Neural progenitor cell (in vitro differentiated cells): ENCODE measurements at regions not wholly inside any gene's neighbourhood (a gene's known extent, or its start where the extent isn't known, plus 50 kb on each side); places are given as distances from the start of the nearest gene placed in this dataset.

ENCODE experiments used
- EZH2 ChIP-seq: fragments of 200-600 bp; sonication (generic); IDR thresholded peaks from 2 replicates; pipeline ENCODE4 v1.6.1; 2017; ENCODE audit warnings: antibody characterized with exemption, mild to moderate bottlenecking, moderate library complexity
- EZH2phosphoT487 ChIP-seq: fragments of 200-600 bp; sonication (generic); IDR thresholded peaks from 2 replicates; pipeline ENCODE4 v1.6.1; 2017; ENCODE audit warnings: antibody characterized with exemption
- TF ChIP-seq, protein P1 (sequence below): fragments of 200-600 bp; sonication (generic); IDR thresholded peaks from 2 replicates; pipeline ENCODE4 v1.5.1; 2017; ENCODE audit warnings: antibody characterized with exemption, mild to moderate bottlenecking

DNA sequence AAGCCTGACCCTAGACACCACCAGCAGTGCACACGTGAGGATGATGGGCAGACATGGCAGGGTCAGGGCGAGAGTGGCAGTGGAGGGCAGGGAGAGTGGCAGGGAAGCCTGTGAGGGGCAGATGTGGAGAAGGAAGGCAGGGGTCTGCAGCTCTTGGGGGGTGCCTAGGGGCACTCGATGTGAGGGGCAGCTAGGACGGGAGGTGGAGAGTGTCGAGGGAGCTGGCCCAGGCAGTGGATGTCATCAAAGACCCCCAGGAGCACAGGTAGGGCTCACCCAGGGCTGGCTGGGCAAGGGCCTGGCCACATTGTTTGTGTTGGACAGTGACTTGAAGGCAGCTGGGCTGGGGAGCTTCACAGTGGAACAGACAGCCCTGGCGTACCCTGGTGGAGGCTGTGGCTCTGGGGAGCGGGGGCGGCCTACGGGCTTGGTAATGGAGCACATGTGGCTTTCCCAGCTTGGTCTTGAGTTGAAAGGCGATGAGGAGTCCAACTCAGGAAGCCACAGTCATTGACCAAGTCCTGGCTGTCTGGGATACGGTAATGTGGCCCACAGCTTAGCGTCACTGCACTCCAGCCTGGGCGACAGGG, 87.1 kb downstream of the RTP5 start:
- TF ChIP-seq, protein P1, sequence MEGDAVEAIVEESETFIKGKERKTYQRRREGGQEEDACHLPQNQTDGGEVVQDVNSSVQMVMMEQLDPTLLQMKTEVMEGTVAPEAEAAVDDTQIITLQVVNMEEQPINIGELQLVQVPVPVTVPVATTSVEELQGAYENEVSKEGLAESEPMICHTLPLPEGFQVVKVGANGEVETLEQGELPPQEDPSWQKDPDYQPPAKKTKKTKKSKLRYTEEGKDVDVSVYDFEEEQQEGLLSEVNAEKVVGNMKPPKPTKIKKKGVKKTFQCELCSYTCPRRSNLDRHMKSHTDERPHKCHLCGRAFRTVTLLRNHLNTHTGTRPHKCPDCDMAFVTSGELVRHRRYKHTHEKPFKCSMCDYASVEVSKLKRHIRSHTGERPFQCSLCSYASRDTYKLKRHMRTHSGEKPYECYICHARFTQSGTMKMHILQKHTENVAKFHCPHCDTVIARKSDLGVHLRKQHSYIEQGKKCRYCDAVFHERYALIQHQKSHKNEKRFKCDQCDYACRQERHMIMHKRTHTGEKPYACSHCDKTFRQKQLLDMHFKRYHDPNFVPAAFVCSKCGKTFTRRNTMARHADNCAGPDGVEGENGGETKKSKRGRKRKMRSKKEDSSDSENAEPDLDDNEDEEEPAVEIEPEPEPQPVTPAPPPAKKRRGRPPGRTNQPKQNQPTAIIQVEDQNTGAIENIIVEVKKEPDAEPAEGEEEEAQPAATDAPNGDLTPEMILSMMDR = no peak
- TF ChIP-seq EZH2phosphoT487 = no peak
- TF ChIP-seq EZH2 = no peak
